HEK293 (cell line): ENCODE measurements at regions not wholly inside any gene's neighbourhood (a gene's known extent, or its start where the extent isn't known, plus 50 kb on each side); places are given as distances from the start of the nearest gene placed in this dataset.

Experiments used
- CTCF ChIA-PET: fragments of 350-600 bp; formaldehyde crosslinking; extraction: SDS; loops from one replicate; lab custom pipeline; 2021; ENCODE audit warnings: antibody characterized with exemption; lab: Yijun Ruan, JAX
- POLR2A ChIA-PET: fragments of 300-600 bp; formaldehyde crosslinking; extraction: SDS; loops from one replicate; lab custom pipeline; 2020; ENCODE audit warnings: antibody characterized with exemption, inconsistent platforms; lab: Yijun Ruan, JAX
- H3K27ac ChIP-seq: fragments of 200-500 bp; sonication (Bioruptor generic); 2 replicates; pipeline ENCODE4 v1.5.1; 2014; ENCODE audit warnings: low read depth, low read length, control low read depth, inconsistent platforms; ENCODE audit errors: extremely low read depth
- H3K36me3 ChIP-seq, 2 experiments: fragments of 200-500 bp in 1 of 2; sonication (Bioruptor generic) in 1 of 2; 1 replicate in 1 of 2; 2 replicates in 1 of 2; pipeline ENCODE4 v1.5.1; 2014 to 2017; ENCODE audit warnings: inconsistent platforms in 2 of 2, low read length in 2 of 2; ENCODE audit not compliant: control insufficient read depth in 2 of 2, insufficient read depth in 1 of 2
- H3K4me1 ChIP-seq: fragments of 200-500 bp; sonication (Bioruptor generic); 2 replicates; pipeline ENCODE4 v1.5.1; 2014; ENCODE audit warnings: mild to moderate bottlenecking, low read length, inconsistent platforms; ENCODE audit not compliant: control insufficient read depth, insufficient read depth
- H3K4me3 ChIP-seq: 2 replicates; pipeline ENCODE4 v1.5.1; 2011; ENCODE audit warnings: low read depth, mild to moderate bottlenecking, control low read depth, low read length, moderate library complexity
- H3K9me3 ChIP-seq: fragments of 200-500 bp; sonication (Bioruptor generic); 2 replicates; pipeline ENCODE4 v1.5.1; 2014; ENCODE audit warnings: low read depth, low read length, inconsistent platforms; ENCODE audit not compliant: control insufficient read depth, insufficient read depth
- BCL11B ChIP-seq: fragments of 450-650 bp; formaldehyde crosslinking; IDR thresholded peaks from 2 replicates; pipeline ENCODE4 v1.5.1; 2016; ENCODE audit warnings: low read depth, missing biosample characterization, missing genetic modification characterization
- EGR2 ChIP-seq: fragments of 450-650 bp; formaldehyde crosslinking; IDR thresholded peaks from 2 replicates; pipeline ENCODE4 v1.5.1; 2016; ENCODE audit warnings: low read depth, missing biosample characterization, missing genetic modification characterization
- HOXA7 ChIP-seq: sonication (generic); formaldehyde crosslinking; IDR thresholded peaks from 2 replicates; pipeline ENCODE4 v1.8.1; 2022; ENCODE audit warnings: missing genetic modification reagents, borderline replicate concordance
- HOXC10 ChIP-seq: sonication (generic); formaldehyde crosslinking; IDR thresholded peaks from 2 replicates; pipeline ENCODE4 v1.8.1; 2023; ENCODE audit warnings: mild to moderate bottlenecking, missing genetic modification reagents
- KLF1 ChIP-seq: fragments of 450-650 bp; formaldehyde crosslinking; IDR thresholded peaks from 2 replicates; pipeline ENCODE4 v1.5.1; 2016; ENCODE audit warnings: missing biosample characterization, missing genetic modification characterization
- KLF10 ChIP-seq: fragments of 450-650 bp; IDR thresholded peaks from 2 replicates; pipeline ENCODE4 v1.5.1; 2018; ENCODE audit warnings: missing biosample characterization, mild to moderate bottlenecking, missing genetic modification characterization
- MEIS1 ChIP-seq: sonication (generic); formaldehyde crosslinking; IDR thresholded peaks from 2 replicates; pipeline ENCODE4 v1.8.1; 2022; ENCODE audit warnings: missing genetic modification reagents, mild to moderate bottlenecking, borderline replicate concordance
- SCRT1 ChIP-seq: fragments of 450-650 bp; formaldehyde crosslinking; IDR thresholded peaks from 2 replicates; pipeline ENCODE4 v1.5.1; 2016; ENCODE audit warnings: missing biosample characterization, missing genetic modification characterization, borderline replicate concordance
- SP2 ChIP-seq: fragments of 450-650 bp; formaldehyde crosslinking; IDR thresholded peaks from 2 replicates; pipeline ENCODE4 v1.5.1; 2016; ENCODE audit warnings: missing biosample characterization, missing genetic modification characterization
- TSHZ1 ChIP-seq: fragments of 450-650 bp; formaldehyde crosslinking; IDR thresholded peaks from 2 replicates; pipeline ENCODE4 v1.5.1; 2016; ENCODE audit warnings: missing biosample characterization, missing genetic modification characterization, borderline replicate concordance
- ZBTB7A ChIP-seq: fragments of 450-650 bp; formaldehyde crosslinking; IDR thresholded peaks from 2 replicates; pipeline ENCODE4 v1.5.1; 2016; ENCODE audit warnings: low read depth, missing biosample characterization, missing genetic modification characterization
- ZEB2 ChIP-seq: fragments of 450-650 bp; formaldehyde crosslinking; IDR thresholded peaks from 2 replicates; pipeline ENCODE4 v1.5.1; 2016; ENCODE audit warnings: missing biosample characterization, missing genetic modification characterization
- ZFP41 ChIP-seq: fragments of 450-650 bp; formaldehyde crosslinking; IDR thresholded peaks from 2 replicates; pipeline ENCODE4 v1.5.1; 2016; ENCODE audit warnings: missing biosample characterization, missing genetic modification characterization, borderline replicate concordance
- ZNF10 ChIP-seq: fragments of 450-650 bp; formaldehyde crosslinking; IDR thresholded peaks from 2 replicates; pipeline ENCODE4 v1.5.1; 2017; ENCODE audit warnings: missing biosample characterization, missing genetic modification characterization
- ZNF132 ChIP-seq: fragments of 450-650 bp; formaldehyde crosslinking; IDR thresholded peaks from 2 replicates; pipeline ENCODE4 v1.5.1; 2017; ENCODE audit warnings: missing biosample characterization, missing genetic modification characterization, borderline replicate concordance
- ZNF133 ChIP-seq: fragments of 450-650 bp; formaldehyde crosslinking; IDR thresholded peaks from 2 replicates; pipeline ENCODE4 v1.5.1; 2016; ENCODE audit warnings: missing biosample characterization, missing genetic modification characterization
- ZNF214 ChIP-seq: fragments of 450-650 bp; formaldehyde crosslinking; IDR thresholded peaks from 2 replicates; pipeline ENCODE4 v1.5.1; 2017; ENCODE audit warnings: missing biosample characterization, mild to moderate bottlenecking, missing genetic modification characterization, borderline replicate concordance
- ZNF24 ChIP-seq: fragments of 450-650 bp; formaldehyde crosslinking; IDR thresholded peaks from 2 replicates; pipeline ENCODE4 v1.5.1; 2016; ENCODE audit warnings: missing biosample characterization, missing genetic modification characterization
- ZNF324 ChIP-seq: fragments of 450-650 bp; formaldehyde crosslinking; IDR thresholded peaks from 2 replicates; pipeline ENCODE4 v1.5.1; 2016; ENCODE audit warnings: missing biosample characterization, missing genetic modification characterization
- ZNF37A ChIP-seq: fragments of 450-650 bp; IDR thresholded peaks from 2 replicates; pipeline ENCODE4 v1.5.1; 2018; ENCODE audit warnings: missing biosample characterization, missing genetic modification characterization
- ZNF404 ChIP-seq: fragments of 450-650 bp; formaldehyde crosslinking; IDR thresholded peaks from 2 replicates; pipeline ENCODE4 v1.5.1; 2017; ENCODE audit warnings: missing biosample characterization, missing genetic modification characterization
- ZNF501 ChIP-seq: fragments of 450-650 bp; formaldehyde crosslinking; IDR thresholded peaks from 2 replicates; pipeline ENCODE4 v1.5.1; 2016; ENCODE audit warnings: missing biosample characterization, missing genetic modification characterization
- ZNF514 ChIP-seq: fragments of 450-650 bp; formaldehyde crosslinking; IDR thresholded peaks from 2 replicates; pipeline ENCODE4 v1.5.1; 2016; ENCODE audit warnings: missing biosample characterization, missing genetic modification characterization
- ZNF530 ChIP-seq: fragments of 450-650 bp; formaldehyde crosslinking; IDR thresholded peaks from 2 replicates; pipeline ENCODE4 v1.5.1; 2016; ENCODE audit warnings: low read depth, missing biosample characterization, missing genetic modification characterization
- ZNF561 ChIP-seq: fragments of 450-650 bp; IDR thresholded peaks from 2 replicates; pipeline ENCODE4 v1.5.1; 2018; ENCODE audit warnings: missing biosample characterization, missing genetic modification characterization, borderline replicate concordance
- ZNF571 ChIP-seq: fragments of 450-650 bp; formaldehyde crosslinking; IDR thresholded peaks from 2 replicates; pipeline ENCODE4 v1.5.0; 2017; ENCODE audit warnings: missing biosample characterization, missing genetic modification characterization
- ZNF600 ChIP-seq: fragments of 450-650 bp; formaldehyde crosslinking; IDR thresholded peaks from 2 replicates; pipeline ENCODE4 v1.5.1; 2016; ENCODE audit warnings: missing biosample characterization, missing genetic modification characterization
- ZNF623 ChIP-seq: fragments of 450-650 bp; formaldehyde crosslinking; IDR thresholded peaks from 2 replicates; pipeline ENCODE4 v1.5.1; 2016; ENCODE audit warnings: missing biosample characterization, missing genetic modification characterization
- ZNF624 ChIP-seq: fragments of 450-650 bp; formaldehyde crosslinking; IDR thresholded peaks from 2 replicates; pipeline ENCODE4 v1.5.1; 2017; ENCODE audit warnings: missing biosample characterization, missing genetic modification characterization
- ZNF654 ChIP-seq: fragments of 450-650 bp; formaldehyde crosslinking; IDR thresholded peaks from 2 replicates; pipeline ENCODE4 v1.5.1; 2016; ENCODE audit warnings: low read depth, missing biosample characterization, missing genetic modification characterization

GRCh38 chr9:19598722-19599121 is 189.9 kb downstream of the ACER2 start:
- ChIA-PET POLR2A (no interaction called here), CTCF (interaction anchor here (0.5 kb wide), 1 partner anchor 1540 kb away, joined by 4 read pairs; no protein-coding TSS in a partner anchor)
- H3K4me3 ChIP-seq = no peak overlapping the region
- no peaks in the 10 kb centered on the region for H3K36me3 ChIP-seq
- no peaks in the 10 kb centered on the region for H3K4me1 ChIP-seq
- H3K9me3 ChIP-seq = no peaks in the 10 kb centered on the region
- no peak overlapping the region for H3K27ac ChIP-seq
- TF ChIP-seq ZFP41 (tag by site-specific recombination) (no peak), SCRT1 (tag by site-specific recombination) (no peak), ZNF501 (tag by site-specific recombination) (no peak), ZNF404 (tag by site-specific recombination) (no peak), ZNF514 (tag by site-specific recombination) (no peak), ZNF561 (tag by site-specific recombination) (no peak), HOXA7 (CRISPR knock-in tag) (no peak), ZBTB7A (tag by site-specific recombination) (no peak), ZNF10 (tag by site-specific recombination) (no peak), ZEB2 (tag by site-specific recombination) (no peak), SP2 (tag by site-specific recombination) (no peak), BCL11B (tag by site-specific recombination) (no peak), ZNF623 (tag by site-specific recombination) (no peak), TSHZ1 (tag by site-specific recombination) (no peak), ZNF530 (tag by site-specific recombination) (no peak), KLF10 (no peak), ZNF624 (tag by site-specific recombination) (no peak), HOXC10 (CRISPR knock-in tag) (no peak), ZNF24 (tag by site-specific recombination) (no peak), ZNF324 (tag by site-specific recombination) (no peak)

- TF ChIP-seq ZNF571 (tag by site-specific recombination) (no peak), ZNF214 (tag by site-specific recombination) (no peak), ZNF600 (no peak), ZNF132 (tag by site-specific recombination) (no peak), KLF1 (tag by site-specific recombination) (no peak), EGR2 (tag by site-specific recombination) (no peak), ZNF654 (tag by site-specific recombination) (no peak), ZNF133 (no peak), MEIS1 (CRISPR knock-in tag) (no peak), ZNF37A (tag by site-specific recombination) (no peak)
- CTCF ChIA-PET = interaction anchor here (0.6 kb wide), 1 partner anchor 10 kb away, joined by 3 read pairs; no protein-coding TSS in a partner anchor
- no peaks in the 10 kb centered on the region for H3K4me1 ChIP-seq
- POLR2A ChIA-PET = no interaction called here
- H3K4me3 ChIP-seq = no peak overlapping the region
- no peak overlapping the region for H3K27ac ChIP-seq
- H3K36me3 ChIP-seq = no peaks in the 10 kb centered on the region
- no peaks in the 10 kb centered on the region for H3K9me3 ChIP-seq
Observed at GRCh38 chr9:19597176-19597575, 188.4 kb downstream of the ACER2 start.
